ENCODE measurements at regions not wholly inside any gene's neighbourhood (a gene's known extent, or its start where the extent isn't known, plus 50 kb on each side); places are given as distances from the start of the nearest gene placed in this dataset.

DNA sequence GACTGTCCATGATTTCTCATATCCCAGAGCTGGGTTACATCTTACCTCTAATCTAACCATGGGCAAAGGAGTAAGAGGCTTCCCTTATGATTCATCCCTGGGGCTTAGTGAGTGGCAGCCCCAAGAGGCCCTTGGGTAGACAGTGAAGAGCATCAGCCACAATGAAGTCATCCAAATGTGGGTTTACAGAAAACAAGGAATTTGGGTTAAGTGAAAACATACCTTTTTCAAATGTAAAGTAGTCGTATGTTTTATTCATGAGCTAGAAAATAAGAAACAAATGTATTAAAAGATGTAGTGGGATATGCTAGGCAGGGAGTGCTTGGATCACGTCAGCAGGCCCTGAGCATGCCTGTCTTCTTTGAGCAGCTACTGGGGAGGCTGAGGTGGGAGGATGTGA, 54.0 kb upstream of the ELK3 start:
- TF ChIP-seq, protein P1, sequence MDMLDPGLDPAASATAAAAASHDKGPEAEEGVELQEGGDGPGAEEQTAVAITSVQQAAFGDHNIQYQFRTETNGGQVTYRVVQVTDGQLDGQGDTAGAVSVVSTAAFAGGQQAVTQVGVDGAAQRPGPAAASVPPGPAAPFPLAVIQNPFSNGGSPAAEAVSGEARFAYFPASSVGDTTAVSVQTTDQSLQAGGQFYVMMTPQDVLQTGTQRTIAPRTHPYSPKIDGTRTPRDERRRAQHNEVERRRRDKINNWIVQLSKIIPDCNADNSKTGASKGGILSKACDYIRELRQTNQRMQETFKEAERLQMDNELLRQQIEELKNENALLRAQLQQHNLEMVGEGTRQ (IDR thresholded peaks at IDR 0.05; ENCODE audit: low read depth, low read length): no peak
- TF ChIP-seq POLR2A (IDR thresholded peaks at IDR 0.05; ENCODE audit: low read depth, low read length): no peak
- no peak for TF ChIP-seq RCOR1 (IDR thresholded peaks at IDR 0.05; ENCODE audit: insufficient replicate concordance, low read length)
- TF ChIP-seq, protein P2, sequence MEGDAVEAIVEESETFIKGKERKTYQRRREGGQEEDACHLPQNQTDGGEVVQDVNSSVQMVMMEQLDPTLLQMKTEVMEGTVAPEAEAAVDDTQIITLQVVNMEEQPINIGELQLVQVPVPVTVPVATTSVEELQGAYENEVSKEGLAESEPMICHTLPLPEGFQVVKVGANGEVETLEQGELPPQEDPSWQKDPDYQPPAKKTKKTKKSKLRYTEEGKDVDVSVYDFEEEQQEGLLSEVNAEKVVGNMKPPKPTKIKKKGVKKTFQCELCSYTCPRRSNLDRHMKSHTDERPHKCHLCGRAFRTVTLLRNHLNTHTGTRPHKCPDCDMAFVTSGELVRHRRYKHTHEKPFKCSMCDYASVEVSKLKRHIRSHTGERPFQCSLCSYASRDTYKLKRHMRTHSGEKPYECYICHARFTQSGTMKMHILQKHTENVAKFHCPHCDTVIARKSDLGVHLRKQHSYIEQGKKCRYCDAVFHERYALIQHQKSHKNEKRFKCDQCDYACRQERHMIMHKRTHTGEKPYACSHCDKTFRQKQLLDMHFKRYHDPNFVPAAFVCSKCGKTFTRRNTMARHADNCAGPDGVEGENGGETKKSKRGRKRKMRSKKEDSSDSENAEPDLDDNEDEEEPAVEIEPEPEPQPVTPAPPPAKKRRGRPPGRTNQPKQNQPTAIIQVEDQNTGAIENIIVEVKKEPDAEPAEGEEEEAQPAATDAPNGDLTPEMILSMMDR (conservative IDR thresholded peaks at IDR 0.05; ENCODE audit: low read depth, low read length): no peak
- no peak for TF ChIP-seq RAD21 (IDR thresholded peaks at IDR 0.05; ENCODE audit: low read length)
- TF ChIP-seq SMC3 (IDR thresholded peaks at IDR 0.05; ENCODE audit: low read depth, low read length): no peak
- TF ChIP-seq MXI1 (IDR thresholded peaks at IDR 0.05; ENCODE audit: borderline replicate concordance, low read depth, low read length): no peak
- TF ChIP-seq CEBPB (IDR thresholded peaks at IDR 0.05; ENCODE audit: low read depth, low read length): no peak
- TF ChIP-seq RFX5 (IDR thresholded peaks at IDR 0.05; ENCODE audit: low read depth, low read length): no peak

All from IMR-90 (cell line).